IMR-90 (cell line): ENCODE measurements at regions not wholly inside any gene's neighbourhood (a gene's known extent, or its start where the extent isn't known, plus 50 kb on each side); places are given as distances from the start of the nearest gene placed in this dataset.

Experiments
- ATAC-seq: fragments of 200-7000 bp; cut with Tn5 transposase; 2 replicates; pipeline ENCODE4 v1.9.1; 2020; ENCODE audit warnings: low read depth, mild to moderate bottlenecking, moderate library complexity
- BruUV-seq: library from RNA; stranded (reverse); fragments of 400-500 nt; replicated peaks from 2 replicates; lab custom pipeline; 2021; lab: Mats Ljungman, UMichigan
- CTCF ChIA-PET: fragments of 300-600 bp; formaldehyde crosslinking; extraction: SDS; loops from one replicate; lab custom pipeline; 2021; ENCODE audit warnings: antibody characterized with exemption; lab: Yijun Ruan, JAX
- POLR2A ChIA-PET: fragments of 300-600 bp; sonication (Branson Sonifier 250); formaldehyde crosslinking; loops from one replicate; lab custom pipeline; 2022; ENCODE audit warnings: antibody characterized with exemption; ENCODE audit not compliant: unreplicated experiment; lab: Charles Lee
- DNase-seq: peaks from one replicate; pipeline ENCODE4 v3.0.0; 2013
- H2AFZ ChIP-seq: replicated peaks from 2 replicates; pipeline ENCODE3; 2013; ENCODE audit warnings: low read length, mild to moderate bottlenecking; ENCODE audit not compliant: poor library complexity
- H2AK5ac ChIP-seq: 2 replicates; pipeline ENCODE4 v1.6.1; 2013; ENCODE audit warnings: low read depth, low read length, inconsistent platforms
- H2AK9ac ChIP-seq: replicated peaks from 2 replicates; pipeline ENCODE3; 2013; ENCODE audit warnings: mild to moderate bottlenecking, low read depth, low read length, moderate library complexity; ENCODE audit not compliant: poor library complexity
- H2BK120ac ChIP-seq: 2 replicates; pipeline ENCODE4 v1.6.1; 2013; ENCODE audit warnings: low read depth, low read length, inconsistent platforms
- H2BK15ac ChIP-seq: 3 replicates; pipeline ENCODE4 v1.6.1; 2013; ENCODE audit warnings: low read depth, low read length, inconsistent platforms
- H2BK20ac ChIP-seq: 2 replicates; pipeline ENCODE4 v1.6.1; 2013; ENCODE audit warnings: low read depth, mild to moderate bottlenecking, inconsistent platforms, low read length, moderate library complexity
- H2BK5ac ChIP-seq: 2 replicates; pipeline ENCODE4 v1.6.1; 2013; ENCODE audit warnings: mild to moderate bottlenecking, low read depth, low read length, inconsistent platforms; ENCODE audit not compliant: poor library complexity, severe bottlenecking
- H3K14ac ChIP-seq: replicated peaks from 2 replicates; pipeline ENCODE4 v1.6.1; 2013; ENCODE audit warnings: low read depth, low read length, inconsistent platforms
- H3K18ac ChIP-seq: 2 replicates; pipeline ENCODE4 v1.6.1; 2013; ENCODE audit warnings: low read depth, low read length, control low read depth
- H3K23ac ChIP-seq: 2 replicates; pipeline ENCODE4 v1.6.1; 2013; ENCODE audit warnings: low read depth, low read length, inconsistent platforms
- H3K27ac ChIP-seq: 2 replicates; pipeline ENCODE4 v1.5.1; 2013; ENCODE audit warnings: mild to moderate bottlenecking, control low read depth, low read length; ENCODE audit not compliant: insufficient read depth
- H3K27me3 ChIP-seq: 2 replicates; pipeline ENCODE4 v1.6.1; 2013; ENCODE audit warnings: low read length; ENCODE audit not compliant: control insufficient read depth, insufficient read depth
- H3K36me3 ChIP-seq: 2 replicates; pipeline ENCODE4 v1.6.1; 2013; ENCODE audit warnings: low read length, mixed read lengths; ENCODE audit not compliant: control insufficient read depth, insufficient read depth
- H3K4ac ChIP-seq: 2 replicates; pipeline ENCODE4 v1.6.1; 2013; ENCODE audit warnings: low read depth, low read length, inconsistent platforms
- H3K4me1 ChIP-seq: 2 replicates; pipeline ENCODE4 v1.6.1; 2013; ENCODE audit warnings: low read length, mixed read lengths; ENCODE audit not compliant: control insufficient read depth, insufficient read depth
- H3K4me2 ChIP-seq: 2 replicates; pipeline ENCODE4 v1.6.1; 2013; ENCODE audit warnings: low read depth, mild to moderate bottlenecking, control low read depth, low read length, moderate library complexity
- H3K4me3 ChIP-seq: 2 replicates; pipeline ENCODE4 v1.5.1; 2013; ENCODE audit warnings: low read depth, mild to moderate bottlenecking, control low read depth, low read length, moderate library complexity; ENCODE audit not compliant: insufficient read depth
- H3K56ac ChIP-seq: 2 replicates; pipeline ENCODE4 v1.6.1; 2013; ENCODE audit warnings: low read length, inconsistent platforms; ENCODE audit not compliant: insufficient read depth; ENCODE audit errors: extremely low read depth
- H3K79me1 ChIP-seq, 2 experiments: 2 replicates each; pipeline ENCODE4 v1.6.1; 2013; ENCODE audit warnings: low read length in 2 of 2, inconsistent platforms in 1 of 2, low read depth in 1 of 2
- H3K9ac ChIP-seq: 2 replicates; pipeline ENCODE4 v1.6.1; 2013; ENCODE audit warnings: low read depth, low read length, control low read depth
- H3K9me1 ChIP-seq: 2 replicates; pipeline ENCODE4 v1.6.1; 2013; ENCODE audit warnings: low read length, inconsistent platforms; ENCODE audit not compliant: insufficient read depth
- H3K9me3 ChIP-seq: 2 replicates; pipeline ENCODE4 v1.6.1; 2013; ENCODE audit warnings: low read length; ENCODE audit not compliant: control insufficient read depth, insufficient read depth
- H4K20me1 ChIP-seq: 2 replicates; pipeline ENCODE4 v1.6.1; 2013; ENCODE audit warnings: low read length, inconsistent platforms; ENCODE audit not compliant: insufficient read depth
- H4K5ac ChIP-seq: 2 replicates; pipeline ENCODE4 v1.6.1; 2013; ENCODE audit warnings: mild to moderate bottlenecking, low read depth, low read length, control low read depth
- H4K8ac ChIP-seq, 2 experiments: 2 replicates each; pipeline ENCODE4 v1.6.1; 2013; ENCODE audit warnings: low read depth in 2 of 2, low read length in 2 of 2, control low read depth in 1 of 2, inconsistent platforms in 1 of 2
- H4K91ac ChIP-seq: 2 replicates; pipeline ENCODE4 v1.6.1; 2013; ENCODE audit warnings: low read depth, low read length, inconsistent platforms; ENCODE audit not compliant: insufficient read depth
- BHLHE40 ChIP-seq: fragments of 150-350 bp; IDR thresholded peaks from 2 replicates; pipeline ENCODE4 v1.6.1; 2016; ENCODE audit warnings: mild to moderate bottlenecking, low read depth, low read length
- CEBPB ChIP-seq: IDR thresholded peaks from 2 replicates; pipeline ENCODE4 v1.6.1; 2012; ENCODE audit warnings: low read depth, low read length, improper control_type of control experiment
- CHD1 ChIP-seq: IDR thresholded peaks from 2 replicates; pipeline ENCODE4 v1.6.1; 2012; ENCODE audit warnings: low read depth, low read length, improper control_type of control experiment
- CTCF ChIP-seq: conservative IDR thresholded peaks from 2 replicates; pipeline ENCODE4 v1.5.1; 2012; ENCODE audit warnings: mild to moderate bottlenecking, low read depth, low read length, improper control_type of control experiment
- ELK1 ChIP-seq: fragments of 150-350 bp; IDR thresholded peaks from 2 replicates; pipeline ENCODE4 v1.6.1; 2016; ENCODE audit warnings: low read depth, mild to moderate bottlenecking, low read length, moderate library complexity, borderline replicate concordance
- FOS ChIP-seq: fragments of 150-350 bp; IDR thresholded peaks from 2 replicates; pipeline ENCODE4 v1.6.1; 2016; ENCODE audit warnings: low read depth, low read length
- MAFK ChIP-seq: IDR thresholded peaks from 2 replicates; pipeline ENCODE4 v1.6.1; 2012; ENCODE audit warnings: low read depth, low read length, improper control_type of control experiment
- MAZ ChIP-seq: IDR thresholded peaks from 2 replicates; pipeline ENCODE4 v1.6.1; 2012; ENCODE audit warnings: low read depth, mild to moderate bottlenecking, low read length, improper control_type of control experiment, moderate library complexity, borderline replicate concordance
- MXI1 ChIP-seq: IDR thresholded peaks from 2 replicates; pipeline ENCODE4 v1.6.1; 2012; ENCODE audit warnings: low read depth, mild to moderate bottlenecking, low read length, moderate library complexity, borderline replicate concordance
- NFE2L2 ChIP-seq: fragments of 150-350 bp; IDR thresholded peaks from 2 replicates; pipeline ENCODE4 v1.6.1; 2016; ENCODE audit warnings: low read depth, mild to moderate bottlenecking, low read length
- POLR2A ChIP-seq: IDR thresholded peaks from 2 replicates; pipeline ENCODE4 v1.6.1; 2012; ENCODE audit warnings: mild to moderate bottlenecking, low read depth, low read length
- RAD21 ChIP-seq: IDR thresholded peaks from 2 replicates; pipeline ENCODE4 v1.6.1; 2012; ENCODE audit warnings: low read length, improper control_type of control experiment
- RCOR1 ChIP-seq: IDR thresholded peaks from 2 replicates; pipeline ENCODE4 v1.6.1; 2012; ENCODE audit warnings: mild to moderate bottlenecking, low read length, improper control_type of control experiment; ENCODE audit not compliant: insufficient replicate concordance
- RFX5 ChIP-seq: IDR thresholded peaks from 2 replicates; pipeline ENCODE4 v1.8.0; 2012; ENCODE audit warnings: low read depth, mild to moderate bottlenecking, low read length, moderate library complexity
- SMC3 ChIP-seq: fragments of 150-350 bp; IDR thresholded peaks from 2 replicates; pipeline ENCODE4 v1.6.1; 2016; ENCODE audit warnings: low read depth, mild to moderate bottlenecking, antibody characterized with exemption, low read length, moderate library complexity
- USF2 ChIP-seq: fragments of 150-350 bp; IDR thresholded peaks from 2 replicates; pipeline ENCODE4 v1.6.1; 2017; ENCODE audit warnings: mild to moderate bottlenecking, antibody characterized with exemption, low read length, low read depth
- WGBS, 2 experiments: methylation state at CpG; one replicate each; pipeline versions ENCODE4 v1.1.5 to v1.1.7; 2013; ENCODE audit warnings: missing lambda C conversion rate in 2 of 2; ENCODE audit not compliant: insufficient read length in 1 of 2; ENCODE audit errors: extremely low coverage in 2 of 2; 5-methylcytosine and 5-hydroxymethylcytosine counted together
- dilution Hi-C: fragments of 300-500 bp; cut with HindIII; formaldehyde crosslinking; loops from one replicate; pipeline ENCODE4 v1.14.3; 2018; ENCODE audit warnings: low sequenced_read_pairs; ENCODE audit not compliant: unreplicated experiment
- in situ Hi-C: fragments of 300-500 bp; cut with MboI; formaldehyde crosslinking; loops from 3 replicates; pipeline ENCODE4 v1.14.3; 2019; ENCODE audit warnings: low sequenced_read_pairs, inconsistent platforms, mixed read lengths
- intact Hi-C: fragments of 100-400 bp; cut with micrococcal nuclease; formaldehyde crosslinking; loops from 2 replicates; pipeline ENCODE4 v1.10.0; 2022

DNA sequence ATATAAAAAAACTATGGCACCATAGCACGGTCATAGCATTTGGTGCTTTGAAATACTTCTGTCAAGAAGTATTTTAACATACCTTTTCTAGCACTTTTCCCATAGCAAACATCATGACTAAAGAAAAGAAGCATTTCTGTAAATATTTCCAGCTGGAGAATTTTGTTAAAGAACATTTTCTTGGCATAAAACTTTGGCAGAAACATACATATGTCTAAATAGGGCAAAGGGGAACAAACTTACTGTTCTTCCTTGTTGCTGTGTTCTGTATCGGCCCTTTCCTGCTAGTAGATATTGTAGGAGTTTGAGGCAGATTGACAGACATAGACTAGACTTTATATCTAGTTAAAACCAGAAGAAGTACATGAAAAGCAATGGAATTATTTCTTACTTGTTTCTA lies 2368.5 kb downstream of the PCDH7 start:
- no peaks in the 10 kb centered on the region for H3K79me1 ChIP-seq
- no peak overlapping the region for H3K4me3 ChIP-seq
- H4K5ac ChIP-seq: no peak overlapping the region
- no peak overlapping the region for H3K23ac ChIP-seq
- TF ChIP-seq CHD1 (no peak), CEBPB (no peak), RFX5 (no peak), POLR2A (no peak), NFE2L2 (no peak), RCOR1 (no peak), CTCF (no peak), MXI1 (no peak), RAD21 (no peak), USF2 (no peak), ELK1 (no peak), MAZ (no peak), FOS (no peak), SMC3 (no peak), BHLHE40 (no peak), MAFK (no peak)
- dilution Hi-C loops: no loop called here
- BruUV-seq: no TSS peak
- no peak for DNase-seq
- in situ Hi-C loops: no loop called here
- H2AK9ac ChIP-seq: no peak overlapping the region
- H4K20me1 ChIP-seq: no peaks in the 10 kb centered on the region
- no peak overlapping the region for H2BK120ac ChIP-seq
- no peak overlapping the region for H4K91ac ChIP-seq
- no peaks in the 10 kb centered on the region for H3K27me3 ChIP-seq
- no peaks in the 10 kb centered on the region for H3K9me1 ChIP-seq
- H2BK20ac ChIP-seq: no peak overlapping the region
- H3K27ac ChIP-seq: no peak overlapping the region
- H2BK5ac ChIP-seq: no peak overlapping the region
- H3K36me3 ChIP-seq: no peaks in the 10 kb centered on the region
- ATAC-seq: no peak
- H3K9me3 ChIP-seq: no peaks in the 10 kb centered on the region
- H3K4me1 ChIP-seq: no peaks in the 10 kb centered on the region
- no peak overlapping the region for H3K4me2 ChIP-seq
- H3K4ac ChIP-seq: no peak overlapping the region
- no peak overlapping the region for H3K9ac ChIP-seq
- H4K8ac ChIP-seq: no peak overlapping the region
- no peak overlapping the region for H2BK15ac ChIP-seq
- no peak overlapping the region for H2AK5ac ChIP-seq
- H2AFZ ChIP-seq: no peak overlapping the region
- H3K14ac ChIP-seq: no peak overlapping the region
- intact Hi-C loops: no loop called here
- H3K18ac ChIP-seq: no peak overlapping the region
- H3K56ac ChIP-seq: no peak overlapping the region
- ChIA-PET CTCF (no interaction called here), POLR2A (no interaction called here)
- WGBS, 2 experiments: no CpG with 5 or more reads among the region's 2 CpGs
